ENCODE measurements at regions not wholly inside any gene's neighbourhood (a gene's known extent, or its start where the extent isn't known, plus 50 kb on each side); places are given as distances from the start of the nearest gene placed in this dataset.
A peak's percentile ranks its signal among the peaks of the same experiment; 100 is the strongest.
"Not testable (repeated sequence)": the region's sequence is repeated elsewhere in the genome, so short reads cannot be mapped to it uniquely, and the experiment has no call there.

- no peak for DNase-seq
Measured at GRCh38 chrX:28472926-28473325, 114.3 kb upstream of the IL1RAPL1 start.

- no peak for DNase-seq
Measured at GRCh38 chrX:28487818-28488217, 99.4 kb upstream of the IL1RAPL1 start.

- DNase-seq, result no peak
Measured at GRCh38 chrX:28491322-28491721, 95.9 kb upstream of the IL1RAPL1 start.

- DNase-seq, result no peak
Measured at GRCh38 chrX:28491941-28492340, 95.3 kb upstream of the IL1RAPL1 start.

- DNase-seq, result peak; percentile 40
Measured at GRCh38 chrX:28498658-28499057, 88.6 kb upstream of the IL1RAPL1 start.

- not testable (repeated sequence) for DNase-seq
Measured at GRCh38 chrX:28502667-28503066, 84.6 kb upstream of the IL1RAPL1 start.

- not testable (repeated sequence) for DNase-seq
Measured at GRCh38 chrX:28507650-28508049, 79.6 kb upstream of the IL1RAPL1 start.

GRCh38 chrX:28520786-28521185, 66.5 kb upstream of the IL1RAPL1 start:
- no peak for DNase-seq

GRCh38 chrX:28528354-28528753, 58.9 kb upstream of the IL1RAPL1 start:
- not testable (repeated sequence) for DNase-seq
